ENCODE measurements at regions not wholly inside any gene's neighbourhood (a gene's known extent, or its start where the extent isn't known, plus 50 kb on each side); places are given as distances from the start of the nearest gene placed in this dataset.
A peak's percentile ranks its signal among the peaks of the same experiment; 100 is the strongest.

DNA sequence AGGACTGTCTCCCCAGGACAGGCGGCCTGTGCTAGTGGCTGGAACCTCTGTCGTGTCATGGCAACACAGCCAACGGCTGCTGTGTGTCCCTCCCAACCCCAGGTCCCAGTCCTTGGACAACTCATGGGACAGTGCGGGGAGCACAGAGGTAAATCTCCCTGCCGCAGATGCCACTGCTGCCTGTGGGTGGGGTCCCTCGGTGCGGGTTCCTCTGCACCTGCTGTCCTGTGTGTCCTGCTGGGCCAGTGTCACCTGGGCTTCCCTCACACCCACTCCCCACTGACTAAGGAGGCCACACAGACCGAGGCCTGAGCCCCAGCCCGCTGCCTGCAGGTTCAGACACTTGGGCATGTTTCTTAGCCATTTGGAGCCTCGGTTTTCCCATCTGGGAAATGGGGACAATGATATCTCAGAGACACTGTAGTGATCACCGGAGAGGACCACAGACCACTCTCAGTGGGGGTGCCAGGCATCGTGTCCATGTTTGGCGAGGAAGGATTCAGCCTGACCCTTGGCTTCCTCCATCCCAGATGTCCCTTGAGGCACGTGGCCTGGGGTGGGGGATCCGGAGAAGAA lies 96.5 kb downstream of the SIK1 start:
- H4K5ac ChIP-seq (ENCODE audit: insufficient read length, low read depth, low read length) = no peak overlapping the region
- no peaks in the 10 kb centered on the region for H3K79me2 ChIP-seq (ENCODE audit: control insufficient read depth in 1 of 2, insufficient read depth in 2 of 2, low read length in 2 of 2)
- H2BK15ac ChIP-seq (ENCODE audit: low read length) = no peak overlapping the region
- FAIRE-seq (no peak), DNase-seq (ENCODE audit: low read depth in 1 of 2, low spot score in 2 of 2) (no peak)
- H3K14ac ChIP-seq (ENCODE audit: insufficient read length) = no peak overlapping the region
- no peak overlapping the region for H3K4me3 ChIP-seq (ENCODE audit: extremely low read depth in 1 of 4, insufficient read depth in 2 of 4, low read depth in 3 of 4, low read length in 4 of 4)
- H2BK12ac ChIP-seq (ENCODE audit: low read depth, low read length) = no peak overlapping the region
- POLR2A ChIA-PET (ENCODE audit: partially characterized antibody) = interaction anchor here (1.3 kb wide), 1 partner anchor 10 kb away, joined by 3 read pairs; no protein-coding TSS in a partner anchor
- H3K9ac ChIP-seq (replicated peaks in 1 of 4; ENCODE audit: extremely low read depth in 1 of 4, low read depth in 3 of 4, low read length in 3 of 4) = no peak overlapping the region
- H2BK120ac ChIP-seq (replicated peaks; ENCODE audit: low read depth, low read length) = no peak overlapping the region
- no peaks in the 10 kb centered on the region for H3K23me2 ChIP-seq (ENCODE audit: low read depth, low read length)
- H2AFZ ChIP-seq (ENCODE audit: low read length) = no peak overlapping the region
- H3K23ac ChIP-seq (ENCODE audit: insufficient read length) = no peak overlapping the region
- H3K9me3 ChIP-seq (ENCODE audit: insufficient read depth in 2 of 2, low read depth in 1 of 2, low read length in 1 of 2) = no peaks in the 10 kb centered on the region
- WGBS, 2 experiments (ENCODE audit: extremely low coverage in 1 of 2, insufficient coverage in 1 of 2, insufficient read length in 1 of 2, insufficient replicate concordance in 2 of 2, low coverage in 1 of 2, low lambda C conversion rate in 2 of 2, missing lambda C conversion rate in 1 of 2) = 91% methylated on average over 15 of the region's 15 CpGs; no CpG with 5 or more reads in 1 of the 2 experiments
- no peak overlapping the region for H3K18ac ChIP-seq (ENCODE audit: extremely low read depth, low read length)
- H3K27me3 ChIP-seq (replicated peaks in 1 of 4; ENCODE audit: control insufficient read depth in 3 of 4, extremely low read depth in 1 of 4, insufficient read depth in 3 of 4, low read length in 3 of 4) = no peaks in the 10 kb centered on the region; a peak in 1 of 7 replicates
- peak; percentile 48; the same call in 1 of the 2 replicates for TF ChIP-seq KDM1A (IDR thresholded peaks at IDR 0.05; ENCODE audit: borderline replicate concordance, low read length)
- TF ChIP-seq EZH2 (IDR thresholded peaks at IDR 0.05; ENCODE audit: low read depth, low read length, severe bottlenecking) = no peak
- no peak overlapping the region for H2AK5ac ChIP-seq (ENCODE audit: low read depth, low read length)
- peaks cover 0 to 14% (median 9%) of the 10 kb centered on the region in 4 experiments; a peak in 6 of 7 replicates for H3K4me1 ChIP-seq (replicated peaks in 1 of 4; ENCODE audit: control insufficient read depth in 3 of 4, insufficient read depth in 4 of 4, low read length in 3 of 4)
- H3K56ac ChIP-seq (replicated peaks; ENCODE audit: insufficient read length, low read depth, low read length) = no peak overlapping the region
- CTCF ChIA-PET (ENCODE audit: partially characterized antibody) = interaction anchor here (1.0 kb wide), 1 partner anchor 9 kb away, joined by 3 read pairs; no protein-coding TSS in a partner anchor
- no peak overlapping the region for H4K8ac ChIP-seq (ENCODE audit: extremely low read depth, insufficient read depth, low read length)
- H3K4ac ChIP-seq (replicated peaks; ENCODE audit: insufficient read length, low read depth, low read length) = no peak overlapping the region
- H4K20me1 ChIP-seq (replicated peaks in 1 of 2; ENCODE audit: control insufficient read depth in 1 of 2, insufficient read depth in 2 of 2, low read length in 2 of 2) = peaks cover 0 to 2% of the 10 kb centered on the region in 2 experiments
- no peak overlapping the region for H3K4me2 ChIP-seq (ENCODE audit: insufficient read depth in 1 of 2, low read depth in 2 of 2, low read length in 2 of 2)
- H2BK20ac ChIP-seq (ENCODE audit: low read length) = no peak overlapping the region
- H3K36me3 ChIP-seq (ENCODE audit: control insufficient read depth in 2 of 4, insufficient read depth in 4 of 4, low read length in 3 of 4) = no peaks in the 10 kb centered on the region
- H4K91ac ChIP-seq (replicated peaks; ENCODE audit: insufficient read length, low read length) = no peak overlapping the region
- H3K79me1 ChIP-seq (ENCODE audit: low read depth, low read length) = peaks cover 2% of the 10 kb centered on the region; the same call in 1 of the 2 replicates
- no peak overlapping the region for H2BK5ac ChIP-seq (ENCODE audit: low read depth, low read length)
- H3K27ac ChIP-seq (ENCODE audit: low read depth, low read length) = no peak overlapping the region

All from H1 (cell line).